Neural progenitor cell (in vitro differentiated cells): ENCODE measurements at regions not wholly inside any gene's neighbourhood (a gene's known extent, or its start where the extent isn't known, plus 50 kb on each side); places are given as distances from the start of the nearest gene placed in this dataset.
A peak's percentile ranks its signal among the peaks of the same experiment; 100 is the strongest.

Source experiments
- DNase-seq: peaks from one replicate; pipeline ENCODE4 v3.0.0-alpha.2; 2016; ENCODE audit warnings: low spot score
- H2AFZ ChIP-seq: fragments of 200-600 bp; sonication (generic); replicated peaks from 2 replicates; pipeline ENCODE4 v1.6.1; 2016; ENCODE audit warnings: antibody characterized with exemption
- H3F3A ChIP-seq: fragments of 200-600 bp; sonication (generic); 2 replicates; pipeline ENCODE4 v1.6.1; 2016; ENCODE audit warnings: antibody characterized with exemption, low read depth
- H3K27ac ChIP-seq: fragments of 200-600 bp; sonication (generic); 2 replicates; pipeline ENCODE4 v1.5.1; 2016; ENCODE audit warnings: mild to moderate bottlenecking
- H3K27me3 ChIP-seq: fragments of 200-600 bp; sonication (generic); 2 replicates; pipeline ENCODE4 v1.6.1; 2016; ENCODE audit warnings: mild to moderate bottlenecking, moderate library complexity
- H3K36me3 ChIP-seq: fragments of 200-600 bp; sonication (generic); 2 replicates; pipeline ENCODE4 v1.5.1; 2016
- H3K4me1 ChIP-seq: fragments of 200-600 bp; sonication (generic); 2 replicates; pipeline ENCODE4 v1.6.1; 2016; ENCODE audit warnings: mixed run types
- H3K4me2 ChIP-seq: fragments of 200-600 bp; sonication (generic); 2 replicates; pipeline ENCODE4 v1.6.1; 2016
- H3K4me3 ChIP-seq: fragments of 200-600 bp; sonication (generic); 2 replicates; pipeline ENCODE4 v1.5.1; 2016
- H3K79me2 ChIP-seq: fragments of 200-600 bp; sonication (generic); 2 replicates; pipeline ENCODE4 v1.6.1; 2016; ENCODE audit warnings: low read depth
- H3K9ac ChIP-seq: fragments of 200-600 bp; sonication (generic); 2 replicates; pipeline ENCODE4 v1.6.1; 2016
- H3K9me3 ChIP-seq: fragments of 200-600 bp; sonication (generic); 2 replicates; pipeline ENCODE4 v1.5.1; 2016; ENCODE audit warnings: low read depth
- H4K20me1 ChIP-seq: fragments of 200-600 bp; sonication (generic); 2 replicates; pipeline ENCODE4 v1.6.1; 2016; ENCODE audit warnings: low read depth
- H3K27ac Mint-ChIP-seq: 3 replicates; pipeline ENCODE4 v1.8.0; 2021; ENCODE audit warnings: mixed read lengths
- H3K27me3 Mint-ChIP-seq: 2 replicates; pipeline ENCODE4 v1.8.0; 2022; ENCODE audit warnings: low read depth, mild to moderate bottlenecking, inconsistent platforms, moderate library complexity, mixed read lengths; ENCODE audit not compliant: insufficient read depth
- H3K36me3 Mint-ChIP-seq: 3 replicates; pipeline ENCODE4 v1.8.0; 2021; ENCODE audit warnings: mixed read lengths
- H3K4me1 Mint-ChIP-seq: 3 replicates; pipeline ENCODE4 v1.8.0; 2021; ENCODE audit warnings: mixed read lengths
- H3K4me3 Mint-ChIP-seq: 3 replicates; pipeline ENCODE4 v1.8.0; 2021; ENCODE audit warnings: mild to moderate bottlenecking, moderate library complexity, mixed read lengths
- H3K9me3 Mint-ChIP-seq: 3 replicates; pipeline ENCODE4 v1.8.0; 2020; ENCODE audit warnings: mixed read lengths
- CTCF ChIP-seq: fragments of 200-600 bp; sonication (generic); IDR thresholded peaks from 2 replicates; pipeline ENCODE4 v1.5.1; 2017; ENCODE audit warnings: antibody characterized with exemption, mild to moderate bottlenecking
- EZH2 ChIP-seq: fragments of 200-600 bp; sonication (generic); IDR thresholded peaks from 2 replicates; pipeline ENCODE4 v1.6.1; 2017; ENCODE audit warnings: antibody characterized with exemption, mild to moderate bottlenecking, moderate library complexity
- EZH2phosphoT487 ChIP-seq: fragments of 200-600 bp; sonication (generic); IDR thresholded peaks from 2 replicates; pipeline ENCODE4 v1.6.1; 2017; ENCODE audit warnings: antibody characterized with exemption

- Histone ChIP-seq H3K27me3 (no peaks in the 10 kb centered on the region), H4K20me1 (no peaks in the 10 kb centered on the region), H3K4me1 (peaks cover 26% of the 10 kb centered on the region), H3K27ac (no peak overlapping the region), H3K9me3 (no peaks in the 10 kb centered on the region), H3F3A (peaks cover 16% of the 10 kb centered on the region), H3K36me3 (no peaks in the 10 kb centered on the region), H3K4me2 (no peak overlapping the region), H3K79me2 (no peaks in the 10 kb centered on the region), H3K9ac (no peak overlapping the region), H2AFZ (no peak overlapping the region), H3K4me3 (no peak overlapping the region)
- Mint-ChIP-seq H3K27ac (no peak overlapping the region), H3K9me3 (peaks cover 13% of the 10 kb centered on the region), H3K36me3 (peaks cover 5% of the 10 kb centered on the region), H3K27me3 (peaks cover 2% of the 10 kb centered on the region), H3K4me1 (peaks cover 27% of the 10 kb centered on the region), H3K4me3 (peak overlapping the region; percentile 51)
- DNase-seq = no peak
- no peak for TF ChIP-seq EZH2
- TF ChIP-seq EZH2phosphoT487 = no peak
- TF ChIP-seq CTCF = no peak
Measured at GRCh38 chr1:93744299-93744988, 62.8 kb upstream of the BCAR3 start.

GRCh38 chr1:93743465-93743864 is 61.8 kb upstream of the BCAR3 start:
- TF ChIP-seq EZH2 = no peak
- TF ChIP-seq CTCF = no peak
- TF ChIP-seq EZH2phosphoT487 = no peak
- Mint-ChIP-seq H3K27me3 (peaks cover 3% of the 10 kb centered on the region), H3K36me3 (peaks cover 5% of the 10 kb centered on the region), H3K4me1 (peaks cover 32% of the 10 kb centered on the region), H3K27ac (no peak overlapping the region), H3K4me3 (no peak overlapping the region), H3K9me3 (peaks cover 13% of the 10 kb centered on the region)
- Histone ChIP-seq H3K27ac (no peak overlapping the region), H3K4me3 (no peak overlapping the region), H3K4me1 (peaks cover 34% of the 10 kb centered on the region), H3F3A (peaks cover 16% of the 10 kb centered on the region), H3K4me2 (no peak overlapping the region), H3K36me3 (no peaks in the 10 kb centered on the region), H4K20me1 (no peaks in the 10 kb centered on the region), H2AFZ (no peak overlapping the region), H3K9me3 (no peaks in the 10 kb centered on the region), H3K27me3 (no peaks in the 10 kb centered on the region), H3K9ac (no peak overlapping the region), H3K79me2 (no peaks in the 10 kb centered on the region)
- DNase-seq = no peak

GRCh38 chr1:93740601-93741031 is 59.0 kb upstream of the BCAR3 start:
- peaks cover 34% of the 10 kb centered on the region for H3K4me1 ChIP-seq
- no peaks in the 10 kb centered on the region for H3K79me2 ChIP-seq
- Mint-ChIP-seq H3K36me3 (peaks cover 2% of the 10 kb centered on the region), H3K27ac (peak overlapping the region; percentile 96), H3K4me1 (peaks cover 34% of the 10 kb centered on the region), H3K27me3 (peaks cover 8% of the 10 kb centered on the region), H3K4me3 (no peak overlapping the region), H3K9me3 (peaks cover 4% of the 10 kb centered on the region)
- no peaks in the 10 kb centered on the region for H3K36me3 ChIP-seq
- peak; percentile 87 for DNase-seq
- H3F3A ChIP-seq = peaks cover 16% of the 10 kb centered on the region
- H2AFZ ChIP-seq = no peak overlapping the region
- no peaks in the 10 kb centered on the region for H3K9me3 ChIP-seq
- H4K20me1 ChIP-seq = no peaks in the 10 kb centered on the region
- H3K27ac ChIP-seq = peak overlapping the region; percentile 71
- peak overlapping the region; percentile 67 for H3K4me2 ChIP-seq
- H3K27me3 ChIP-seq = no peaks in the 10 kb centered on the region
- H3K4me3 ChIP-seq = no peak overlapping the region
- TF ChIP-seq CTCF (no peak), EZH2phosphoT487 (no peak), EZH2 (no peak)
- no peak overlapping the region for H3K9ac ChIP-seq
